ENCODE measurements at regions not wholly inside any gene's neighbourhood (a gene's known extent, or its start where the extent isn't known, plus 50 kb on each side); places are given as distances from the start of the nearest gene placed in this dataset.

- Histone ChIP-seq H3K27ac (ENCODE audit: insufficient read depth, low read depth, low read length, poor library complexity, severe bottlenecking) (no peak overlapping the region), H3K9me3 (ENCODE audit: control insufficient read depth, low read length) (no peaks in the 10 kb centered on the region), H3K27me3 (ENCODE audit: control insufficient read depth, insufficient read depth, low read length, poor library complexity, severe bottlenecking) (no peaks in the 10 kb centered on the region), H3K4me1 (ENCODE audit: control insufficient read depth, insufficient read depth, low read length) (peaks cover 29% of the 10 kb centered on the region), H3K4me3 (ENCODE audit: insufficient read depth, low read depth, low read length) (no peak overlapping the region), H3K36me3 (ENCODE audit: control insufficient read depth, insufficient read depth, low read length) (no peaks in the 10 kb centered on the region)
- WGBS, 2 experiments, result 88 to 90% methylated on average over 9 of the region's 9 CpGs
These were observed 135.9 kb upstream of the PPP2R2D start for GRCh38 chr10:131764929-131765328.

- Histone ChIP-seq H3K27ac (ENCODE audit: insufficient read depth, low read depth, low read length, poor library complexity, severe bottlenecking) (no peak overlapping the region), H3K4me3 (ENCODE audit: insufficient read depth, low read depth, low read length) (no peak overlapping the region), H3K9me3 (ENCODE audit: control insufficient read depth, low read length) (no peaks in the 10 kb centered on the region), H3K4me1 (ENCODE audit: control insufficient read depth, insufficient read depth, low read length) (peaks cover 21% of the 10 kb centered on the region), H3K36me3 (ENCODE audit: control insufficient read depth, insufficient read depth, low read length) (no peaks in the 10 kb centered on the region), H3K27me3 (ENCODE audit: control insufficient read depth, insufficient read depth, low read length, poor library complexity, severe bottlenecking) (no peaks in the 10 kb centered on the region)
- 93 to 94% methylated on average over 17 of the region's 17 CpGs for WGBS, 2 experiments
These were observed 134.7 kb upstream of the PPP2R2D start for GRCh38 chr10:131766096-131766495.

GRCh38 chr10:131767716-131768115, 133.1 kb upstream of the PPP2R2D start:
- Histone ChIP-seq H3K4me3 (ENCODE audit: insufficient read depth, low read depth, low read length) (no peak overlapping the region), H3K27ac (ENCODE audit: insufficient read depth, low read depth, low read length, poor library complexity, severe bottlenecking) (no peak overlapping the region), H3K36me3 (ENCODE audit: control insufficient read depth, insufficient read depth, low read length) (no peaks in the 10 kb centered on the region), H3K9me3 (ENCODE audit: control insufficient read depth, low read length) (no peaks in the 10 kb centered on the region), H3K27me3 (ENCODE audit: control insufficient read depth, insufficient read depth, low read length, poor library complexity, severe bottlenecking) (no peaks in the 10 kb centered on the region), H3K4me1 (ENCODE audit: control insufficient read depth, insufficient read depth, low read length) (peaks cover 22% of the 10 kb centered on the region)
- 95 to 97% methylated on average over 7 of the region's 7 CpGs for WGBS, 2 experiments

GRCh38 chr10:131769571-131770410, 131.0 kb upstream of the PPP2R2D start:
- Histone ChIP-seq H3K27ac (ENCODE audit: insufficient read depth, low read depth, low read length, poor library complexity, severe bottlenecking) (no peak overlapping the region), H3K4me1 (ENCODE audit: control insufficient read depth, insufficient read depth, low read length) (peaks cover 14% of the 10 kb centered on the region), H3K4me3 (ENCODE audit: insufficient read depth, low read depth, low read length) (no peak overlapping the region), H3K9me3 (ENCODE audit: control insufficient read depth, low read length) (no peaks in the 10 kb centered on the region), H3K36me3 (ENCODE audit: control insufficient read depth, insufficient read depth, low read length) (no peaks in the 10 kb centered on the region), H3K27me3 (ENCODE audit: control insufficient read depth, insufficient read depth, low read length, poor library complexity, severe bottlenecking) (no peaks in the 10 kb centered on the region)
- WGBS, 2 experiments, result 92 to 94% methylated on average over 18 to 19 of the region's 19 CpGs

- H3K27me3 ChIP-seq (ENCODE audit: control insufficient read depth, insufficient read depth, low read length, poor library complexity, severe bottlenecking), result no peaks in the 10 kb centered on the region
- no peak overlapping the region for H3K4me3 ChIP-seq (ENCODE audit: insufficient read depth, low read depth, low read length)
- WGBS, 2 experiments, result 90 to 93% methylated on average over 21 of the region's 21 CpGs
- no peaks in the 10 kb centered on the region for H3K9me3 ChIP-seq (ENCODE audit: control insufficient read depth, low read length)
- H3K27ac ChIP-seq (ENCODE audit: insufficient read depth, low read depth, low read length, poor library complexity, severe bottlenecking), result no peak overlapping the region
- peaks cover 14% of the 10 kb centered on the region for H3K4me1 ChIP-seq (ENCODE audit: control insufficient read depth, insufficient read depth, low read length)
- no peaks in the 10 kb centered on the region for H3K36me3 ChIP-seq (ENCODE audit: control insufficient read depth, insufficient read depth, low read length)
These were observed 129.7 kb upstream of the PPP2R2D start for GRCh38 chr10:131770946-131771633.

GRCh38 chr10:131771634-131772358, 129.0 kb upstream of the PPP2R2D start:
- Histone ChIP-seq H3K36me3 (ENCODE audit: control insufficient read depth, insufficient read depth, low read length) (no peaks in the 10 kb centered on the region), H3K9me3 (ENCODE audit: control insufficient read depth, low read length) (no peaks in the 10 kb centered on the region), H3K4me3 (ENCODE audit: insufficient read depth, low read depth, low read length) (no peak overlapping the region), H3K4me1 (ENCODE audit: control insufficient read depth, insufficient read depth, low read length) (peaks cover 14% of the 10 kb centered on the region), H3K27ac (ENCODE audit: insufficient read depth, low read depth, low read length, poor library complexity, severe bottlenecking) (no peak overlapping the region), H3K27me3 (ENCODE audit: control insufficient read depth, insufficient read depth, low read length, poor library complexity, severe bottlenecking) (no peaks in the 10 kb centered on the region)
- 92% methylated on average over 16 of the region's 16 CpGs for WGBS, 2 experiments

- H3K4me1 ChIP-seq (ENCODE audit: control insufficient read depth, insufficient read depth, low read length), result peaks cover 14% of the 10 kb centered on the region
- H3K36me3 ChIP-seq (ENCODE audit: control insufficient read depth, insufficient read depth, low read length), result no peaks in the 10 kb centered on the region
- WGBS, 2 experiments, result 94% methylated on average over 9 of the region's 9 CpGs
- H3K4me3 ChIP-seq (ENCODE audit: insufficient read depth, low read depth, low read length), result no peak overlapping the region
- H3K27ac ChIP-seq (ENCODE audit: insufficient read depth, low read depth, low read length, poor library complexity, severe bottlenecking), result no peak overlapping the region
- no peaks in the 10 kb centered on the region for H3K27me3 ChIP-seq (ENCODE audit: control insufficient read depth, insufficient read depth, low read length, poor library complexity, severe bottlenecking)
- H3K9me3 ChIP-seq (ENCODE audit: control insufficient read depth, low read length), result no peaks in the 10 kb centered on the region
These were observed 128.4 kb upstream of the PPP2R2D start for GRCh38 chr10:131772441-131772840.

- H3K36me3 ChIP-seq (ENCODE audit: control insufficient read depth, insufficient read depth, low read length), result no peaks in the 10 kb centered on the region
- H3K9me3 ChIP-seq (ENCODE audit: control insufficient read depth, low read length), result no peaks in the 10 kb centered on the region
- H3K27me3 ChIP-seq (ENCODE audit: control insufficient read depth, insufficient read depth, low read length, poor library complexity, severe bottlenecking), result no peaks in the 10 kb centered on the region
- H3K27ac ChIP-seq (ENCODE audit: insufficient read depth, low read depth, low read length, poor library complexity, severe bottlenecking), result no peak overlapping the region
- 88 to 89% methylated on average over 34 of the region's 34 CpGs for WGBS, 2 experiments
- no peak overlapping the region for H3K4me3 ChIP-seq (ENCODE audit: insufficient read depth, low read depth, low read length)
- H3K4me1 ChIP-seq (ENCODE audit: control insufficient read depth, insufficient read depth, low read length), result peaks cover 14% of the 10 kb centered on the region
These were observed 127.2 kb upstream of the PPP2R2D start for GRCh38 chr10:131773370-131774343.

- peaks cover 14% of the 10 kb centered on the region for H3K4me1 ChIP-seq (ENCODE audit: control insufficient read depth, insufficient read depth, low read length)
- H3K27ac ChIP-seq (ENCODE audit: insufficient read depth, low read depth, low read length, poor library complexity, severe bottlenecking), result no peak overlapping the region
- H3K36me3 ChIP-seq (ENCODE audit: control insufficient read depth, insufficient read depth, low read length), result no peaks in the 10 kb centered on the region
- no peaks in the 10 kb centered on the region for H3K27me3 ChIP-seq (ENCODE audit: control insufficient read depth, insufficient read depth, low read length, poor library complexity, severe bottlenecking)
- WGBS, 2 experiments, result 92 to 93% methylated on average over 17 of the region's 17 CpGs
- no peaks in the 10 kb centered on the region for H3K9me3 ChIP-seq (ENCODE audit: control insufficient read depth, low read length)
- no peak overlapping the region for H3K4me3 ChIP-seq (ENCODE audit: insufficient read depth, low read depth, low read length)
These were observed 126.1 kb upstream of the PPP2R2D start for GRCh38 chr10:131774681-131775085.
